ENCODE measurements at regions not wholly inside any gene's neighbourhood (a gene's known extent, or its start where the extent isn't known, plus 50 kb on each side); places are given as distances from the start of the nearest gene placed in this dataset.

DNA sequence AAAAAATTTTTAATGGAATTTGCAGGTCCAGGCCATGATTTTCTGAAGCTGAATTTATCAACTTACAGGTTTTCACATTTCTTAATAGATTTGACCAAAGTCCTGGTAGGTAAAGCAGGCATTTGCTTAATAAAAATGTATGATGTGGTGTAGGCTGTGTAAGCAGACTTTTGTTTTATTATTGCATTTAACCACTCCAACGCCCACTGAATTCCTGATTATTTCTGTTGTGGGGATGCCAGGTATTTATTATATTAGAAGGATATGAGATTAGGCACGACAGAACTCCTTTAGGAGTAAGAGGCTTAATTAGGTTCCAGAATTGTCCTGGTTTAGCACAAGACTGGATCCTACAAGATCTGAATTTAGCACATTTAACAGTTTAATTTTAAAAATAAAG lies 111.1 kb downstream of the ADCYAP1 start:
- H2AFZ ChIP-seq = no peak overlapping the region
- no peak overlapping the region for H3K4me3 ChIP-seq
- in situ Hi-C loops (cut with MboI) = no loop called here

DNA sequence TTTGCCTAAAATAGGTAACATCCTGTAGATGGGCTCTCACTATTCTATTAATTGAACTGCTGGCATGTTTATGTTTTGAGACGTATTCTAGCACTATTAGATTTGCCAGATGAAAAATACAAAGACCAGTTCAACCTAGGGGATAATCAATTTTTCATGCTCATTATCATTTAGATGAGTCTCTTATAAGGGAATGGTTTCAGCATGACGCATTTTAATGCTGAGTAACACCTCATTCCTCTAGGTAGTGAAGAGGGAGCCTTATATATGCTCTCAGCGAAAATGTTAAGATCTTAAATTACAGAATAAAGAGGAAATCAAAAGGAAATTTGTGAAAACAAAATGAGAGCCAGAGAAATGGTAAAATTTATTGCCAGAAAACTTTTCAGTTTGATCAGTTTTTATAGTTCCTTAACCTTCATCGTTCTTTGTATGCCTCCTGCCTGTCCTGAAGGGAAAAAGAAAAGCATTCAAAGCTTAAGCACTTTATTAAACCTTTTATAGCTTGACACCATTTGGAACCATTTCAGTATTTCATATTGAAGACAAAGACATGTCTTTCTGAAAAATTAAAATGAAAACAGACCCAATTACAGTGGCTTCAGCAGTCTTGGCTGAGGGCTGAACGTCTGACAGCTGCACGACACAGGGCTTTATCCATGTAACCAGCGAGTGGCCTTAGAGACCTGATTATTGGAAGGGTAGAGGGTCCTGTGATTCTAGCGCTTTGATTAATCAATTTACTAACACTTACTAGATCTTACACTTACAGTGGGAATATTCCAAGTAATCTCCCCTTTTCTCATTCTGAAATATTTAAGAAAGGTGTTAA lies 112.8 kb downstream of the ADCYAP1 start:
- H3F3A ChIP-seq (ENCODE audit: insufficient read depth) = peaks cover 4% of the 10 kb centered on the region; the same call in 1 of the 2 replicates
- in situ Hi-C loops (cut with MboI) = no loop called here
- TF ChIP-seq EZH2phosphoT487 (IDR thresholded peaks at IDR 0.05; ENCODE audit: insufficient read depth, low read depth) = no peak
- TF ChIP-seq EZH2 (IDR thresholded peaks at IDR 0.05; ENCODE audit: insufficient read depth, poor library complexity, severe bottlenecking) = no peak
- no peaks in the 10 kb centered on the region for H3K9me3 ChIP-seq (ENCODE audit: low read depth)
- no peak overlapping the region for H3K4me2 ChIP-seq (ENCODE audit: unreplicated experiment)
- DNase-seq = peak; percentile 15
- H3K9ac ChIP-seq = no peak overlapping the region
- no peaks in the 10 kb centered on the region for H3K36me3 ChIP-seq (ENCODE audit: low read depth)
- no peak overlapping the region for H2AFZ ChIP-seq
- 12 to 16% methylated on average over 8 of the region's 8 CpGs for WGBS, 2 experiments (ENCODE audit: low coverage in 1 of 2, low lambda C conversion rate in 2 of 2, missing lambda C conversion rate in 2 of 2)
- no peak overlapping the region for H3K27ac ChIP-seq
- H3K4me3 ChIP-seq = no peak overlapping the region
- no peaks in the 10 kb centered on the region for H3K27me3 ChIP-seq (replicated peaks; ENCODE audit: insufficient read depth)
- H4K20me1 ChIP-seq (ENCODE audit: insufficient read depth) = no peaks in the 10 kb centered on the region
- H3K4me1 ChIP-seq (ENCODE audit: insufficient read depth) = peaks cover 33% of the 10 kb centered on the region
- no peaks in the 10 kb centered on the region for H3K9me2 ChIP-seq (ENCODE audit: insufficient read depth)
- H3K79me2 ChIP-seq (ENCODE audit: insufficient read depth) = no peaks in the 10 kb centered on the region

More for the DNA sequence above, 111.1 kb downstream of the ADCYAP1 start:
- peaks cover 33% of the 10 kb centered on the region for H3K4me1 ChIP-seq (ENCODE audit: insufficient read depth)
- peaks cover 4% of the 10 kb centered on the region; the same call in 1 of the 2 replicates for H3F3A ChIP-seq (ENCODE audit: insufficient read depth)
- H4K20me1 ChIP-seq (ENCODE audit: insufficient read depth) = no peaks in the 10 kb centered on the region
- H3K4me2 ChIP-seq (ENCODE audit: unreplicated experiment) = peak overlapping the region; percentile 38
- DNase-seq = no peak
- no peaks in the 10 kb centered on the region for H3K9me2 ChIP-seq (ENCODE audit: insufficient read depth)
- no peak overlapping the region for H3K9ac ChIP-seq
- no peak overlapping the region for H3K27ac ChIP-seq
- H3K9me3 ChIP-seq (ENCODE audit: low read depth) = no peaks in the 10 kb centered on the region
- H3K36me3 ChIP-seq (ENCODE audit: low read depth) = no peaks in the 10 kb centered on the region
- WGBS, 2 experiments (ENCODE audit: low coverage in 1 of 2, low lambda C conversion rate in 2 of 2, missing lambda C conversion rate in 2 of 2) = 0 to 7% methylated on average over 2 of the region's 2 CpGs
- H3K79me2 ChIP-seq (ENCODE audit: insufficient read depth) = no peaks in the 10 kb centered on the region
- no peak for TF ChIP-seq EZH2 (IDR thresholded peaks at IDR 0.05; ENCODE audit: insufficient read depth, poor library complexity, severe bottlenecking)
- TF ChIP-seq EZH2phosphoT487 (IDR thresholded peaks at IDR 0.05; ENCODE audit: insufficient read depth, low read depth) = no peak
- no peaks in the 10 kb centered on the region for H3K27me3 ChIP-seq (replicated peaks; ENCODE audit: insufficient read depth)

DNA sequence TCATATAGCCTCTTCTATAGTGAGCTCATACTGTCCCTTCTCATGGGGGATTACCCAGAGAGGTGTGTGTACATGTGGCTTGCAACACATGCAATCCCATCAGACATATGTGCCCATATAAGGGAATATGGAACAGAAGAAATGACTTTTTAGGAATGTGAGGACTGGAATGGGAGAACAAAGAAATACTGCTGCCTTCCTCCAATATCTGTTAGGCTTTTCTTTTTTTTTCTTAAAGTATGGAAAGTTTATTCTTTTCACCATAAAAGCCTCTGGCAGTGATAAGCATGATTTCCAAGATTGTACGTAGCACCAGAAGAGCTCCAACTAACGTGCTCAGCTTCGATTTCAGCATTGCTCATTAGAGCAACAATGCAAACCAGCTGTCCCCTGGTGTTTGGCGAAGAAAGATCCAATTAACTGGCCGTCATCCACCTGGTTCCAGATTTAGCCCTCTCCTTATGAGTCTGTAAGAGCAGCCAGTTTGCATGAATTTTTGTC lies 113.6 kb downstream of the ADCYAP1 start:
- in situ Hi-C loops (cut with MboI) = no loop called here
- Histone ChIP-seq H3K4me1 (ENCODE audit: insufficient read depth) (peaks cover 33% of the 10 kb centered on the region), H3K9me2 (ENCODE audit: insufficient read depth) (no peaks in the 10 kb centered on the region)

DNA sequence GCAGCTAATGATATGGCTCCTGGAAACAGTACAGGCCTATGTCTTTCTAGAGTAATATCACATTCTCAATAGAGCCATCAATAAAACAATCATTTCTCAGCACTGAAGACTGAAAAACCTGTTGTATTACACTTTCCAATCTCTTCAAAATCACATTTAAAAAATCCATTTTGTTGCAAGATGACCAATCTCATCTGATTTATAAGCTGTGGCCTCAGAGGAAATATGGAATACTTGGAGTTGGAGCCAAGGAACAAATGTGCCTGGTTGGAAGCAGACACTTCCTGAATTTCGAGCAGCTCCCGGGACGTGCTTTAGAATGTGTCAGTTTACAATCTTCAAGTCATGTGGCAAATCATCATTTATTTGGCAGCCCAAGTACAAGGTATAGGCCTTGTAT lies 114.5 kb downstream of the ADCYAP1 start:
- in situ Hi-C loops (cut with MboI) = no loop called here
- Histone ChIP-seq H3K9me3 (ENCODE audit: low read depth) (no peaks in the 10 kb centered on the region), H3K4me2 (ENCODE audit: unreplicated experiment) (no peak overlapping the region), H3K9me2 (ENCODE audit: insufficient read depth) (no peaks in the 10 kb centered on the region), H3K9ac (no peak overlapping the region), H3K4me3 (no peak overlapping the region), H3F3A (ENCODE audit: insufficient read depth) (peaks cover 4% of the 10 kb centered on the region; the same call in 1 of the 2 replicates), H3K36me3 (ENCODE audit: low read depth) (no peaks in the 10 kb centered on the region), H3K79me2 (ENCODE audit: insufficient read depth) (no peaks in the 10 kb centered on the region), H3K27me3 (replicated peaks; ENCODE audit: insufficient read depth) (no peaks in the 10 kb centered on the region), H2AFZ (no peak overlapping the region), H3K4me1 (ENCODE audit: insufficient read depth) (peaks cover 32% of the 10 kb centered on the region), H4K20me1 (ENCODE audit: insufficient read depth) (no peaks in the 10 kb centered on the region), H3K27ac (no peak overlapping the region)
- no peak for DNase-seq
- WGBS, 2 experiments (ENCODE audit: low coverage in 1 of 2, low lambda C conversion rate in 2 of 2, missing lambda C conversion rate in 2 of 2) = 10 to 12% methylated on average over 3 of the region's 3 CpGs
- TF ChIP-seq EZH2 (IDR thresholded peaks at IDR 0.05; ENCODE audit: insufficient read depth, poor library complexity, severe bottlenecking) (no peak), EZH2phosphoT487 (IDR thresholded peaks at IDR 0.05; ENCODE audit: insufficient read depth, low read depth) (no peak)

More for the DNA sequence above, 113.6 kb downstream of the ADCYAP1 start:
- no peak overlapping the region for H3K4me2 ChIP-seq (ENCODE audit: unreplicated experiment)
- H4K20me1 ChIP-seq (ENCODE audit: insufficient read depth) = no peaks in the 10 kb centered on the region
- H3F3A ChIP-seq (ENCODE audit: insufficient read depth) = peaks cover 4% of the 10 kb centered on the region; the same call in 1 of the 2 replicates
- H3K4me3 ChIP-seq = no peak overlapping the region
- H3K36me3 ChIP-seq (ENCODE audit: low read depth) = no peaks in the 10 kb centered on the region
- 3 to 4% methylated on average over 5 of the region's 5 CpGs for WGBS, 2 experiments (ENCODE audit: low coverage in 1 of 2, low lambda C conversion rate in 2 of 2, missing lambda C conversion rate in 2 of 2)
- TF ChIP-seq EZH2 (IDR thresholded peaks at IDR 0.05; ENCODE audit: insufficient read depth, poor library complexity, severe bottlenecking) = no peak
- no peak for TF ChIP-seq EZH2phosphoT487 (IDR thresholded peaks at IDR 0.05; ENCODE audit: insufficient read depth, low read depth)
- no peak overlapping the region for H3K9ac ChIP-seq
- no peak overlapping the region for H3K27ac ChIP-seq
- H3K79me2 ChIP-seq (ENCODE audit: insufficient read depth) = no peaks in the 10 kb centered on the region
- peak; percentile 34 for DNase-seq
- no peak overlapping the region for H2AFZ ChIP-seq
- H3K9me3 ChIP-seq (ENCODE audit: low read depth) = no peaks in the 10 kb centered on the region
- no peaks in the 10 kb centered on the region for H3K27me3 ChIP-seq (replicated peaks; ENCODE audit: insufficient read depth)
